HG02588 (cell line): ENCODE measurements at regions not wholly inside any gene's neighbourhood (a gene's known extent, or its start where the extent isn't known, plus 50 kb on each side); places are given as distances from the start of the nearest gene placed in this dataset.

ENCODE experiments used
- ATAC-seq: cut with Tn5 transposase; IDR thresholded peaks from one replicate; pipeline ENCODE4 v1.9.1; 2021; ENCODE audit warnings: mild to moderate bottlenecking, moderate library complexity; ENCODE audit not compliant: unreplicated experiment

- ATAC-seq, result no peak
Measured at GRCh38 chr11:28596816-28597215, 488.6 kb downstream of the METTL15 start.

GRCh38 chr11:28592141-28592540 lies 484.0 kb downstream of the METTL15 start:
- ATAC-seq, result no peak

- ATAC-seq, result no peak
Measured at GRCh38 chr11:28584992-28585391, 476.8 kb downstream of the METTL15 start.

GRCh38 chr11:28582506-28582905 lies 474.3 kb downstream of the METTL15 start:
- no peak for ATAC-seq

GRCh38 chr11:28581286-28582242 lies 473.4 kb downstream of the METTL15 start:
- no peak for ATAC-seq

- ATAC-seq, result no peak
Measured at GRCh38 chr11:28571371-28571770, 463.2 kb downstream of the METTL15 start.

- no peak for ATAC-seq
Measured at GRCh38 chr11:28569106-28569505, 460.9 kb downstream of the METTL15 start.

GRCh38 chr11:28566339-28567089 lies 458.3 kb downstream of the METTL15 start:
- ATAC-seq, result no peak

GRCh38 chr11:28559492-28559891 lies 451.3 kb downstream of the METTL15 start:
- ATAC-seq, result no peak

- no peak for ATAC-seq
Measured at GRCh38 chr11:28547321-28547741, 439.1 kb downstream of the METTL15 start.

- ATAC-seq, result no peak
Measured at GRCh38 chr11:28545536-28545935, 437.3 kb downstream of the METTL15 start.

- ATAC-seq, result no peak
Measured at GRCh38 chr11:28542561-28542960, 434.4 kb downstream of the METTL15 start.

- ATAC-seq, result no peak
Measured at GRCh38 chr11:28539239-28540030, 431.2 kb downstream of the METTL15 start.

- ATAC-seq, result no peak
Measured at GRCh38 chr11:28537822-28538221, 429.6 kb downstream of the METTL15 start.

- no peak for ATAC-seq
Measured at GRCh38 chr11:28536504-28537267, 428.5 kb downstream of the METTL15 start.

GRCh38 chr11:28535677-28536076 lies 427.5 kb downstream of the METTL15 start:
- no peak for ATAC-seq

- no peak for ATAC-seq
Measured at GRCh38 chr11:28529540-28530410, 421.6 kb downstream of the METTL15 start.

- ATAC-seq, result no peak
Measured at GRCh38 chr11:28529046-28529445, 420.9 kb downstream of the METTL15 start.

GRCh38 chr11:28528217-28528616 lies 420.0 kb downstream of the METTL15 start:
- ATAC-seq, result no peak
